LoVo (cell line): ENCODE measurements at regions not wholly inside any gene's neighbourhood (a gene's known extent, or its start where the extent isn't known, plus 50 kb on each side); places are given as distances from the start of the nearest gene placed in this dataset.

Experiments
- DNase-seq: peaks from one replicate; pipeline ENCODE4 v3.0.0-alpha.2; 2016; ENCODE audit warnings: low spot score

GRCh38 chr7:7051206-7051877, 131.0 kb upstream of the C1GALT1 start:
- peak; percentile 11 for DNase-seq

GRCh38 chr7:7054252-7054830, 128.0 kb upstream of the C1GALT1 start:
- no peak for DNase-seq

GRCh38 chr7:7060828-7061599, 121.3 kb upstream of the C1GALT1 start:
- DNase-seq = no peak

- DNase-seq = no peak
These were observed 104.4 kb upstream of the C1GALT1 start for GRCh38 chr7:7077945-7078344.

GRCh38 chr7:7080802-7081201, 101.5 kb upstream of the C1GALT1 start:
- DNase-seq = no peak

GRCh38 chr7:7090460-7090859, 91.9 kb upstream of the C1GALT1 start:
- DNase-seq = no peak

- DNase-seq = no peak
These were observed 84.0 kb upstream of the C1GALT1 start for GRCh38 chr7:7098280-7098818.

- DNase-seq = peak; percentile 95
These were observed 82.7 kb upstream of the C1GALT1 start for GRCh38 chr7:7099584-7100014.

- no peak for DNase-seq
These were observed 81.9 kb upstream of the C1GALT1 start for GRCh38 chr7:7100432-7100849.

- no peak for DNase-seq
These were observed 79.4 kb upstream of the C1GALT1 start for GRCh38 chr7:7102906-7103305.

- peak; percentile 80 for DNase-seq
These were observed 78.7 kb upstream of the C1GALT1 start for GRCh38 chr7:7103343-7104313.

- no peak for DNase-seq
These were observed 78.0 kb upstream of the C1GALT1 start for GRCh38 chr7:7104314-7104698.

- DNase-seq = no peak
These were observed 77.4 kb upstream of the C1GALT1 start for GRCh38 chr7:7104971-7105370.

- no peak for DNase-seq
These were observed 76.4 kb upstream of the C1GALT1 start for GRCh38 chr7:7105800-7106582.

- DNase-seq = no peak
These were observed 73.4 kb upstream of the C1GALT1 start for GRCh38 chr7:7108931-7109330.

GRCh38 chr7:7109934-7110333, 72.4 kb upstream of the C1GALT1 start:
- DNase-seq = no peak

- no peak for DNase-seq
These were observed 71.6 kb upstream of the C1GALT1 start for GRCh38 chr7:7110706-7111105.

- no peak for DNase-seq
These were observed 69.5 kb upstream of the C1GALT1 start for GRCh38 chr7:7112868-7113267.

GRCh38 chr7:7114575-7115291, 67.6 kb upstream of the C1GALT1 start:
- DNase-seq = no peak

GRCh38 chr7:7117935-7118586, 64.3 kb upstream of the C1GALT1 start:
- no peak for DNase-seq
